T-helper 2 cell treated with Interferon-gamma antibody and Interleukin-4, amounts not matched to agents 5 μg/mL and 100 μg/mL, for 36 hours (primary cell): ENCODE measurements at regions not wholly inside any gene's neighbourhood (a gene's known extent, or its start where the extent isn't known, plus 50 kb on each side); places are given as distances from the start of the nearest gene placed in this dataset.
A peak's percentile ranks its signal among the peaks of the same experiment; 100 is the strongest.

Experiments used
- DNase-seq: peaks from one replicate; pipeline ENCODE4 v3.0.0; 2021; ENCODE audit warnings: low spot score
- H3K27ac Mint-ChIP-seq: one replicate; pipeline ENCODE4 v1.8.0; 2021; ENCODE audit warnings: mild to moderate bottlenecking, mixed read lengths
- H3K27me3 Mint-ChIP-seq: one replicate; pipeline ENCODE4 v1.8.0; 2021; ENCODE audit warnings: low read depth, mixed read lengths
- H3K36me3 Mint-ChIP-seq: one replicate; pipeline ENCODE4 v1.8.0; 2021; ENCODE audit warnings: low read depth, mixed read lengths
- H3K4me1 Mint-ChIP-seq: one replicate; pipeline ENCODE4 v1.8.0; 2021; ENCODE audit warnings: low read depth, mixed read lengths
- H3K4me3 Mint-ChIP-seq: one replicate; pipeline ENCODE4 v1.8.0; 2022; ENCODE audit warnings: mild to moderate bottlenecking, moderate library complexity, mixed read lengths
- H3K9me3 Mint-ChIP-seq: one replicate; pipeline ENCODE4 v1.8.0; 2021; ENCODE audit warnings: mixed read lengths

- H3K27me3 Mint-ChIP-seq, result peaks cover 20% of the 10 kb centered on the region
- no peaks in the 10 kb centered on the region for H3K36me3 Mint-ChIP-seq
- no peaks in the 10 kb centered on the region for H3K4me1 Mint-ChIP-seq
- H3K9me3 Mint-ChIP-seq, result no peaks in the 10 kb centered on the region
- DNase-seq, result no peak
- no peak overlapping the region for H3K4me3 Mint-ChIP-seq
- no peak overlapping the region for H3K27ac Mint-ChIP-seq
Observed at GRCh38 chr2:9156483-9156882, 50.1 kb upstream of the ASAP2 start.

- no peaks in the 10 kb centered on the region for H3K9me3 Mint-ChIP-seq
- peaks cover 20% of the 10 kb centered on the region for H3K27me3 Mint-ChIP-seq
Observed at GRCh38 chr2:9154061-9154460, 52.6 kb upstream of the ASAP2 start.

GRCh38 chr2:9153643-9153980 lies 53.0 kb upstream of the ASAP2 start:
- peaks cover 20% of the 10 kb centered on the region for H3K27me3 Mint-ChIP-seq
- H3K4me3 Mint-ChIP-seq, result no peak overlapping the region
- H3K36me3 Mint-ChIP-seq, result no peaks in the 10 kb centered on the region
- H3K9me3 Mint-ChIP-seq, result no peaks in the 10 kb centered on the region
- H3K27ac Mint-ChIP-seq, result no peak overlapping the region
- no peaks in the 10 kb centered on the region for H3K4me1 Mint-ChIP-seq
- no peak for DNase-seq

More at GRCh38 chr2:9154061-9154460, 52.6 kb upstream of the ASAP2 start:
- Mint-ChIP-seq H3K4me3 (no peak overlapping the region), H3K27ac (no peak overlapping the region), H3K4me1 (no peaks in the 10 kb centered on the region), H3K36me3 (no peaks in the 10 kb centered on the region)
- no peak for DNase-seq

- H3K4me3 Mint-ChIP-seq, result no peak overlapping the region
- H3K27ac Mint-ChIP-seq, result no peak overlapping the region
- peaks cover 20% of the 10 kb centered on the region for H3K27me3 Mint-ChIP-seq
- no peaks in the 10 kb centered on the region for H3K36me3 Mint-ChIP-seq
- H3K4me1 Mint-ChIP-seq, result no peaks in the 10 kb centered on the region
- H3K9me3 Mint-ChIP-seq, result no peaks in the 10 kb centered on the region
- no peak for DNase-seq
Observed at GRCh38 chr2:9152975-9153642, 53.5 kb upstream of the ASAP2 start.

GRCh38 chr2:9150906-9151305 lies 55.7 kb upstream of the ASAP2 start:
- H3K36me3 Mint-ChIP-seq, result no peaks in the 10 kb centered on the region
- no peak for DNase-seq
- H3K4me3 Mint-ChIP-seq, result no peak overlapping the region
- H3K27me3 Mint-ChIP-seq, result peaks cover 20% of the 10 kb centered on the region
- no peak overlapping the region for H3K27ac Mint-ChIP-seq
- no peaks in the 10 kb centered on the region for H3K9me3 Mint-ChIP-seq
- H3K4me1 Mint-ChIP-seq, result no peaks in the 10 kb centered on the region

GRCh38 chr2:9150568-9150900 lies 56.1 kb upstream of the ASAP2 start:
- no peak for DNase-seq
- H3K27me3 Mint-ChIP-seq, result peaks cover 20% of the 10 kb centered on the region
- no peaks in the 10 kb centered on the region for H3K4me1 Mint-ChIP-seq
- H3K4me3 Mint-ChIP-seq, result no peak overlapping the region
- H3K9me3 Mint-ChIP-seq, result no peaks in the 10 kb centered on the region
- H3K27ac Mint-ChIP-seq, result no peak overlapping the region
- H3K36me3 Mint-ChIP-seq, result no peaks in the 10 kb centered on the region

GRCh38 chr2:9149726-9150567 lies 56.7 kb upstream of the ASAP2 start:
- Mint-ChIP-seq H3K27me3 (peaks cover 20% of the 10 kb centered on the region), H3K4me1 (no peaks in the 10 kb centered on the region), H3K27ac (no peak overlapping the region), H3K36me3 (no peaks in the 10 kb centered on the region), H3K4me3 (no peak overlapping the region), H3K9me3 (no peaks in the 10 kb centered on the region)
- DNase-seq, result no peak

GRCh38 chr2:9149388-9149660 lies 57.3 kb upstream of the ASAP2 start:
- no peak for DNase-seq
- Mint-ChIP-seq H3K27me3 (peaks cover 17% of the 10 kb centered on the region), H3K4me1 (no peaks in the 10 kb centered on the region), H3K9me3 (no peaks in the 10 kb centered on the region), H3K27ac (no peak overlapping the region), H3K4me3 (no peak overlapping the region), H3K36me3 (no peaks in the 10 kb centered on the region)

- H3K27ac Mint-ChIP-seq, result no peak overlapping the region
- peaks cover 9% of the 10 kb centered on the region for H3K27me3 Mint-ChIP-seq
- H3K36me3 Mint-ChIP-seq, result no peaks in the 10 kb centered on the region
- no peak overlapping the region for H3K4me3 Mint-ChIP-seq
- H3K9me3 Mint-ChIP-seq, result no peaks in the 10 kb centered on the region
- no peak for DNase-seq
- no peaks in the 10 kb centered on the region for H3K4me1 Mint-ChIP-seq
Observed at GRCh38 chr2:9146646-9147045, 60.0 kb upstream of the ASAP2 start.

GRCh38 chr2:9145752-9146430 lies 60.7 kb upstream of the ASAP2 start:
- DNase-seq, result no peak
- Mint-ChIP-seq H3K27ac (no peak overlapping the region), H3K27me3 (peaks cover 16% of the 10 kb centered on the region), H3K9me3 (no peaks in the 10 kb centered on the region), H3K36me3 (no peaks in the 10 kb centered on the region), H3K4me3 (no peak overlapping the region), H3K4me1 (no peaks in the 10 kb centered on the region)

GRCh38 chr2:9145109-9145751 lies 61.4 kb upstream of the ASAP2 start:
- Mint-ChIP-seq H3K4me1 (no peaks in the 10 kb centered on the region), H3K36me3 (no peaks in the 10 kb centered on the region), H3K27me3 (peaks cover 18% of the 10 kb centered on the region), H3K4me3 (no peak overlapping the region), H3K9me3 (no peaks in the 10 kb centered on the region), H3K27ac (no peak overlapping the region)
- no peak for DNase-seq

GRCh38 chr2:9144617-9145016 lies 62.0 kb upstream of the ASAP2 start:
- Mint-ChIP-seq H3K27ac (no peak overlapping the region), H3K9me3 (no peaks in the 10 kb centered on the region), H3K27me3 (peaks cover 18% of the 10 kb centered on the region), H3K36me3 (no peaks in the 10 kb centered on the region), H3K4me3 (no peak overlapping the region), H3K4me1 (no peaks in the 10 kb centered on the region)
- no peak for DNase-seq

GRCh38 chr2:9144046-9144445 lies 62.6 kb upstream of the ASAP2 start:
- Mint-ChIP-seq H3K27ac (no peak overlapping the region), H3K4me1 (no peaks in the 10 kb centered on the region), H3K4me3 (no peak overlapping the region), H3K36me3 (no peaks in the 10 kb centered on the region), H3K9me3 (no peaks in the 10 kb centered on the region), H3K27me3 (peaks cover 18% of the 10 kb centered on the region)
- DNase-seq, result no peak

- Mint-ChIP-seq H3K27me3 (peaks cover 18% of the 10 kb centered on the region), H3K9me3 (no peaks in the 10 kb centered on the region), H3K27ac (no peak overlapping the region), H3K4me1 (no peaks in the 10 kb centered on the region), H3K36me3 (no peaks in the 10 kb centered on the region), H3K4me3 (peak overlapping the region; percentile 37)
- DNase-seq, result no peak
Observed at GRCh38 chr2:9143264-9143815, 63.3 kb upstream of the ASAP2 start.
